ENCODE measurements at regions not wholly inside any gene's neighbourhood (a gene's known extent, or its start where the extent isn't known, plus 50 kb on each side); places are given as distances from the start of the nearest gene placed in this dataset.

DNA sequence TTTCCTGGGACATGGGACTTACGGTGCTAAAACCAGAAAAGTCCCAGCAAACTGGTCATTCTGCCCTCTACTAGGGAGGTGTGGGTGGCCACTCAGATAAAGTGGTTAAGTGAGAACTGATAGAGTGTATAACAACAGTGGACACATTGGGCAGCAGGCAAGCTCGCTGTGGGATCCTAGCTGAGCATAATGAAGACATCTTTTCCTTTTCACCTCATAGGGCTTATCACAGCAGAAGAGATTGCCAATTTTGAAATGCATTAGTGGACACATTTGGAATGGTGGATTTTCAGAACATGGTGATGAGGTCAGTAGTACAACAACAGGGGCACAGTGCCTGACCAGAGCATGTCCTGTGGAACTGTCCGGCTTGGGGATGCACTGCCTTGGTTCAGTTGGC is 477.1 kb upstream of the KIF2A start:
- no peak overlapping the region for H3K4me2 ChIP-seq (ENCODE audit: insufficient read depth, low read length)
- H3K9me3 ChIP-seq (replicated peaks; ENCODE audit: control insufficient read depth, insufficient read depth, low read length): no peaks in the 10 kb centered on the region
- peaks cover 0 to 8% of the 10 kb centered on the region in 2 experiments for H3K27me3 ChIP-seq (ENCODE audit: control insufficient read depth in 2 of 2, insufficient read depth in 2 of 2, low read length in 2 of 2)
- no peak overlapping the region for H2AFZ ChIP-seq (ENCODE audit: low read depth, low read length)
- no peaks in the 10 kb centered on the region for H3K4me1 ChIP-seq (ENCODE audit: control insufficient read depth, extremely low read depth, insufficient read depth, low read length)
- H3K4me3 ChIP-seq (replicated peaks in 1 of 3; ENCODE audit: insufficient read depth in 1 of 3, low read depth in 1 of 3, low read length in 3 of 3): no peak overlapping the region
- no peaks in the 10 kb centered on the region for H3K79me2 ChIP-seq (ENCODE audit: control insufficient read depth, insufficient read depth, low read length)
- ChIA-PET CTCF (no interaction called here), POLR2A (no interaction called here)
- dilution Hi-C loops (cut with MboI; ENCODE audit: extremely low pct_ligation_motif_present, low sequenced_read_pairs) (no loop called here), intact Hi-C loops (cut with micrococcal nuclease) (no loop called here)
- H3K9me1 ChIP-seq (replicated peaks; ENCODE audit: control insufficient read depth, extremely low read depth, insufficient read depth, low read length): no peaks in the 10 kb centered on the region
- H3K36me3 ChIP-seq (ENCODE audit: control insufficient read depth in 2 of 2, extremely low read depth in 1 of 2, insufficient read depth in 2 of 2, low read length in 2 of 2): no peaks in the 10 kb centered on the region
- no peak for DNase-seq (ENCODE audit: low read depth, low spot score)
- no peak for FAIRE-seq
- TF ChIP-seq JUN (IDR thresholded peaks at IDR 0.05; ENCODE audit: borderline replicate concordance, insufficient read depth, insufficient read length, low read depth) (no peak), POLR2AphosphoS5 (IDR thresholded peaks at IDR 0.05; ENCODE audit: insufficient read depth, low read depth, low read length) (no peak), POLR2A (IDR thresholded peaks at IDR 0.05; ENCODE audit: low read depth, low read length) (no peak), EZH2 (IDR thresholded peaks at IDR 0.05; ENCODE audit: borderline replicate concordance, low read depth, low read length, severe bottlenecking) (no peak), FOS (IDR thresholded peaks at IDR 0.05; ENCODE audit: borderline replicate concordance, insufficient read depth, low read length) (no peak), MYC (IDR thresholded peaks at IDR 0.05; ENCODE audit: low read depth, low read length) (no peak), GATA2 (IDR thresholded peaks at IDR 0.05; ENCODE audit: insufficient read depth, insufficient read length, low read depth, low read length) (no peak)
- TF ChIP-seq, protein P1, sequence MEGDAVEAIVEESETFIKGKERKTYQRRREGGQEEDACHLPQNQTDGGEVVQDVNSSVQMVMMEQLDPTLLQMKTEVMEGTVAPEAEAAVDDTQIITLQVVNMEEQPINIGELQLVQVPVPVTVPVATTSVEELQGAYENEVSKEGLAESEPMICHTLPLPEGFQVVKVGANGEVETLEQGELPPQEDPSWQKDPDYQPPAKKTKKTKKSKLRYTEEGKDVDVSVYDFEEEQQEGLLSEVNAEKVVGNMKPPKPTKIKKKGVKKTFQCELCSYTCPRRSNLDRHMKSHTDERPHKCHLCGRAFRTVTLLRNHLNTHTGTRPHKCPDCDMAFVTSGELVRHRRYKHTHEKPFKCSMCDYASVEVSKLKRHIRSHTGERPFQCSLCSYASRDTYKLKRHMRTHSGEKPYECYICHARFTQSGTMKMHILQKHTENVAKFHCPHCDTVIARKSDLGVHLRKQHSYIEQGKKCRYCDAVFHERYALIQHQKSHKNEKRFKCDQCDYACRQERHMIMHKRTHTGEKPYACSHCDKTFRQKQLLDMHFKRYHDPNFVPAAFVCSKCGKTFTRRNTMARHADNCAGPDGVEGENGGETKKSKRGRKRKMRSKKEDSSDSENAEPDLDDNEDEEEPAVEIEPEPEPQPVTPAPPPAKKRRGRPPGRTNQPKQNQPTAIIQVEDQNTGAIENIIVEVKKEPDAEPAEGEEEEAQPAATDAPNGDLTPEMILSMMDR (IDR thresholded peaks at IDR 0.05; ENCODE audit: extremely low read depth in 1 of 2, insufficient read depth in 1 of 2, low read depth in 1 of 2, low read length in 2 of 2): no peak
- TF ChIP-seq, protein P2, sequence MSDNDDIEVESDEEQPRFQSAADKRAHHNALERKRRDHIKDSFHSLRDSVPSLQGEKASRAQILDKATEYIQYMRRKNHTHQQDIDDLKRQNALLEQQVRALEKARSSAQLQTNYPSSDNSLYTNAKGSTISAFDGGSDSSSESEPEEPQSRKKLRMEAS (IDR thresholded peaks at IDR 0.05; ENCODE audit: insufficient read depth, insufficient read length): no peak
- BruUV-seq (replicated peaks): no TSS peak
- H3K27ac ChIP-seq (ENCODE audit: insufficient read depth, low read depth, low read length): no peak overlapping the region
- no peaks in the 10 kb centered on the region for H4K20me1 ChIP-seq (replicated peaks; ENCODE audit: control insufficient read depth, extremely low read depth, insufficient read depth, low read length)
- H3K9ac ChIP-seq (replicated peaks; ENCODE audit: extremely low read depth, insufficient read depth, low read length): no peak overlapping the region
